Naive thymus-derived CD4-positive, alpha-beta T cell (primary cell): ENCODE measurements at regions not wholly inside any gene's neighbourhood (a gene's known extent, or its start where the extent isn't known, plus 50 kb on each side); places are given as distances from the start of the nearest gene placed in this dataset.

Source experiments
- ATAC-seq: fragments of 150-1000 bp; cut with Tn5 transposase; 2 replicates; pipeline ENCODE4 v1.10.0; 2021; ENCODE audit warnings: mild to moderate bottlenecking, moderate library complexity
- CTCF ChIA-PET: fragments of 350-600 bp; sonication (Branson Sonifier 250); formaldehyde crosslinking; loops from one replicate; lab custom pipeline; 2021; ENCODE audit warnings: antibody characterized with exemption; lab: Charles Lee
- POLR2A ChIA-PET: fragments of 350-600 bp; sonication (Branson Sonifier 250); formaldehyde crosslinking; loops from one replicate; lab custom pipeline; 2021; ENCODE audit warnings: antibody characterized with exemption, inconsistent platforms; lab: Charles Lee
- DNase-seq, 9 donors: peaks; one replicate each; pipeline versions ENCODE4 v3.0.0 to v3.0.0-alpha.2; 2020 to 2022; ENCODE audit warnings: mixed read lengths in 1 of 9
- H3K27ac ChIP-seq: one replicate; pipeline ENCODE4 v1.7.0; 2013; ENCODE audit warnings: mild to moderate bottlenecking, low read depth, low read length, moderate library complexity
- H3K27me3 ChIP-seq, 2 donors: one replicate each; pipeline ENCODE4 v1.7.0; 2013; ENCODE audit warnings: low read length in 2 of 2, mild to moderate bottlenecking in 2 of 2, moderate library complexity in 2 of 2; ENCODE audit not compliant: control insufficient read depth in 2 of 2, insufficient read depth in 2 of 2
- H3K36me3 ChIP-seq, 3 experiments: 1 replicate in 2 of 3; 2 replicates in 1 of 3; pipeline ENCODE4 v1.7.0; 2013; ENCODE audit warnings: low read length in 3 of 3, mild to moderate bottlenecking in 3 of 3, moderate library complexity in 1 of 3; ENCODE audit not compliant: insufficient read depth in 3 of 3, control insufficient read depth in 2 of 3
- H3K4me1 ChIP-seq, 2 donors: one replicate each; pipeline ENCODE4 v1.7.0; 2013; ENCODE audit warnings: low read length in 2 of 2, mild to moderate bottlenecking in 2 of 2, moderate library complexity in 1 of 2; ENCODE audit not compliant: control insufficient read depth in 2 of 2, insufficient read depth in 2 of 2
- H3K4me3 ChIP-seq: 2 replicates; pipeline ENCODE4 v1.7.0; 2013; ENCODE audit warnings: mild to moderate bottlenecking, low read length
- H3K9me3 ChIP-seq, 3 experiments: 1 replicate in 2 of 3; 2 replicates in 1 of 3; pipeline ENCODE4 v1.7.0; 2013; ENCODE audit warnings: low read length in 3 of 3; ENCODE audit not compliant: control insufficient read depth in 2 of 3
- H3K27ac Mint-ChIP-seq, 9 donors: one replicate each; pipeline ENCODE4 v1.8.0; 2020 to 2022; ENCODE audit warnings: mixed read lengths in 9 of 9, mild to moderate bottlenecking in 8 of 9, moderate library complexity in 5 of 9, inconsistent platforms in 2 of 9
- H3K27me3 Mint-ChIP-seq, 5 donors: one replicate each; pipeline ENCODE4 v1.8.0; 2021 to 2022; ENCODE audit warnings: mixed read lengths in 5 of 5, mild to moderate bottlenecking in 1 of 5
- H3K36me3 Mint-ChIP-seq, 5 donors: one replicate each; pipeline ENCODE4 v1.8.0; 2020 to 2022; ENCODE audit warnings: mixed read lengths in 5 of 5, mild to moderate bottlenecking in 3 of 5, inconsistent platforms in 1 of 5
- H3K4me1 Mint-ChIP-seq, 7 donors: one replicate each; pipeline ENCODE4 v1.8.0; 2020 to 2022; ENCODE audit warnings: mixed read lengths in 7 of 7, mild to moderate bottlenecking in 3 of 7, inconsistent platforms in 1 of 7
- H3K4me3 Mint-ChIP-seq, 10 donors: one replicate each; pipeline ENCODE4 v1.8.0; 2020 to 2022; ENCODE audit warnings: mild to moderate bottlenecking in 10 of 10, mixed read lengths in 10 of 10, moderate library complexity in 6 of 10, inconsistent platforms in 2 of 10
- H3K9me3 Mint-ChIP-seq, 11 donors: one replicate each; pipeline ENCODE4 v1.8.0; 2020 to 2022; ENCODE audit warnings: mixed read lengths in 11 of 11, mild to moderate bottlenecking in 4 of 11, inconsistent platforms in 1 of 11, moderate library complexity in 1 of 11
- intact Hi-C, 2 donors: fragments of 100-400 bp; cut with micrococcal nuclease; formaldehyde crosslinking; loops; one replicate each; pipeline ENCODE4 v1.15.1; 2023

DNA sequence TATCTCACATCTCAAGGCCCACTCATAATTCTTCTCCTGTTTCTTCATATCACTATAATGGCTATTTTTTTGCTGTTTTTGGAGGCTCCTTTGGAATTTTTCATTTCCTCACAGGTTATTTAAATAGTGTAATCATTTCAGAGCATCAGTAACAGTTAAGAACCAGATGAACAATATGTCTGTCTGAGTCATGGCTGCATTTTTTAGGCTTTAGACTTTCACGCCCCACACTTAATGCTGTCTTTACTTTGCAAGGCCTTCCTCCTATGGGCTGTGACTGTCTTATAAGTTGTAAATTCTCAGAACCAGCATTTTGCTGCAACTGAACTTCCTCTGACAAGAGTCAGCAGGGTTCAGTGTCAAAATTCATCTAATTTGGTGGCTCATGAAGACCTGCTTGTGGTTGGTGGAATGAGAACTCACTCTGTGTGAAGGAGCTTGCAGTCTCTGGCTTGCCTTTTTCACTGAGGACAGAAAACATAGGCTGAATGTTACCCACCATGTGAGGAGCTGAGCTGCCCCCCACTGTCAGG lies 56.1 kb upstream of the NLGN4Y start:
- DNase-seq (no peak), ATAC-seq (no peak)
- Histone ChIP-seq H3K9me3 (no peaks in the 10 kb centered on the region), H3K36me3 (no peaks in the 10 kb centered on the region), H3K27me3 (no peaks in the 10 kb centered on the region), H3K4me1 (no peaks in the 10 kb centered on the region), H3K27ac (no peak overlapping the region), H3K4me3 (no peak overlapping the region)
- ChIA-PET CTCF (no interaction called here), POLR2A (no interaction called here)
- intact Hi-C loops = no loop called here
- Mint-ChIP-seq H3K4me1 (no peaks in the 10 kb centered on the region), H3K36me3 (no peaks in the 10 kb centered on the region), H3K27me3 (no peaks in the 10 kb centered on the region), H3K9me3 (no peaks in the 10 kb centered on the region), H3K4me3 (no peak overlapping the region), H3K27ac (no peak overlapping the region)

DNA sequence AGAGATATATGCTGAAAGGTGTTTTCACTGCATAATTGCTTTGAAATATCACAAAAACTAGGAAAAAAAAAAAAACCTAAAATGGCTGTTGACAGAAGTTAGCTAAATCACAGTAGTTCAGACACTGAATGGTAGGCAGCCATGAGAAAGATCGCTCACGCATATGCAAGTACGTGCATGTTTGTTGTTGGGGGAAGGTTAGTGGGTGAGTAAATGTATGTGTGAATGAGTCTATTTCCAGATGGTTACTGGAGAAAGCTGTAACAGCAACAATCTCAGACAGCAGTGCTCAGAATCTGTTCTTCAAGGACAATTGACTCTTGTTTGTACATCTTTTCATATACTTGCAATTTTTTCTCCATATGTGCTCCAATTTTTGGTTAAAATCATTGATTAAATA lies 51.9 kb upstream of the NLGN4Y start:
- Histone ChIP-seq H3K9me3 (no peaks in the 10 kb centered on the region), H3K27ac (no peak overlapping the region), H3K4me3 (no peak overlapping the region), H3K27me3 (no peaks in the 10 kb centered on the region), H3K4me1 (no peaks in the 10 kb centered on the region), H3K36me3 (no peaks in the 10 kb centered on the region)
- peaks cover 0 to 7% (median 0%) of the 10 kb centered on the region in 11 donors for H3K9me3 Mint-ChIP-seq
- ATAC-seq = no peak
- no peak for DNase-seq
- no peak overlapping the region for H3K27ac Mint-ChIP-seq
- no peaks in the 10 kb centered on the region for H3K4me1 Mint-ChIP-seq
- ChIA-PET POLR2A (no interaction called here), CTCF (no interaction called here)
- no peaks in the 10 kb centered on the region for H3K36me3 Mint-ChIP-seq
- no peaks in the 10 kb centered on the region for H3K27me3 Mint-ChIP-seq
- intact Hi-C loops = no loop called here
- no peak overlapping the region for H3K4me3 Mint-ChIP-seq

DNA sequence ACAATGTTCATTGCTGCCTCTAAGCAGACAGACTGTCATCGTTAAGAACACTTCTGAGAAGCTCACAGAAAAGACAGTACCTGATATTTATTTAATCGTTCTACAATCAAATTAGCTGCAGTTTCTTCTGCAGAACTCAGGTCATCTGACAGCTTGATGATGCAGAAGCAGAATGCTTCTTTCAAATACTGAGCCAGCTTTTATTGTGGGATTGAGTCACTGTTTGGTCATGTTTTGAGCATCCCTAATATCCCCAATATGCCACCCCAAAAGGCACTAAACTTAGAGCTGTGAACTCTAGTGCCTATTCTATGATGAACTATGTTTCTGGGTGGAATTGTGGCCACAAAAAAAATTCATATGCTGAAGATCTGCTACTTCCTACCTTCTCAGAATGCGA lies 51.0 kb upstream of the NLGN4Y start:
- no peak for DNase-seq
- Mint-ChIP-seq H3K9me3 (peaks cover 0 to 7% (median 0%) of the 10 kb centered on the region in 11 donors), H3K4me3 (no peak overlapping the region), H3K4me1 (no peaks in the 10 kb centered on the region), H3K36me3 (no peaks in the 10 kb centered on the region), H3K27ac (no peak overlapping the region), H3K27me3 (no peaks in the 10 kb centered on the region)
- intact Hi-C loops = no loop called here
- Histone ChIP-seq H3K4me1 (no peaks in the 10 kb centered on the region), H3K27ac (no peak overlapping the region), H3K9me3 (no peaks in the 10 kb centered on the region), H3K27me3 (no peaks in the 10 kb centered on the region), H3K36me3 (no peaks in the 10 kb centered on the region), H3K4me3 (no peak overlapping the region)
- ChIA-PET CTCF (no interaction called here), POLR2A (no interaction called here)
- no peak for ATAC-seq
